ENCODE measurements at regions not wholly inside any gene's neighbourhood (a gene's known extent, or its start where the extent isn't known, plus 50 kb on each side); places are given as distances from the start of the nearest gene placed in this dataset.

GRCh38 chr11:90453525-90453924 is 230.7 kb upstream of the CHORDC1 start:
- Histone ChIP-seq H3K4me3 (replicated peaks; ENCODE audit: insufficient read depth, low read length) (no peak overlapping the region), H3K27ac (replicated peaks) (no peak overlapping the region), H3K27me3 (ENCODE audit: insufficient read depth, poor library complexity, severe bottlenecking) (no peaks in the 10 kb centered on the region)
- TF ChIP-seq REST (IDR thresholded peaks at IDR 0.05; ENCODE audit: insufficient replicate concordance, low read depth) (no peak), GABPA (IDR thresholded peaks at IDR 0.05; ENCODE audit: low read depth) (no peak), CTCF (IDR thresholded peaks at IDR 0.05; ENCODE audit: insufficient read depth, low read length) (no peak), SPI1 (IDR thresholded peaks at IDR 0.05; ENCODE audit: borderline replicate concordance, low read depth) (no peak), POLR2AphosphoS5 (IDR thresholded peaks at IDR 0.05; ENCODE audit: low read depth) (no peak)
- DNase-seq (ENCODE audit: low read depth in 1 of 2, low spot score in 1 of 2) = no peak

GRCh38 chr11:90449606-90450005 is 226.8 kb upstream of the CHORDC1 start:
- no peaks in the 10 kb centered on the region for H3K27me3 ChIP-seq (ENCODE audit: insufficient read depth, poor library complexity, severe bottlenecking)
- TF ChIP-seq CTCF (IDR thresholded peaks at IDR 0.05; ENCODE audit: insufficient read depth, low read length) (no peak), POLR2AphosphoS5 (IDR thresholded peaks at IDR 0.05; ENCODE audit: low read depth) (no peak), REST (IDR thresholded peaks at IDR 0.05; ENCODE audit: insufficient replicate concordance, low read depth) (no peak), SPI1 (IDR thresholded peaks at IDR 0.05; ENCODE audit: borderline replicate concordance, low read depth) (no peak), GABPA (IDR thresholded peaks at IDR 0.05; ENCODE audit: low read depth) (no peak)
- DNase-seq (ENCODE audit: low read depth in 1 of 2, low spot score in 1 of 2) = no peak
- H3K27ac ChIP-seq (replicated peaks) = no peak overlapping the region
- no peak overlapping the region for H3K4me3 ChIP-seq (replicated peaks; ENCODE audit: insufficient read depth, low read length)

- Histone ChIP-seq H3K27me3 (ENCODE audit: insufficient read depth, poor library complexity, severe bottlenecking) (no peaks in the 10 kb centered on the region), H3K4me3 (replicated peaks; ENCODE audit: insufficient read depth, low read length) (no peak overlapping the region), H3K27ac (replicated peaks) (no peak overlapping the region)
- TF ChIP-seq GABPA (IDR thresholded peaks at IDR 0.05; ENCODE audit: low read depth) = no peak
- no peak for TF ChIP-seq REST (IDR thresholded peaks at IDR 0.05; ENCODE audit: insufficient replicate concordance, low read depth)
- no peak for TF ChIP-seq CTCF (IDR thresholded peaks at IDR 0.05; ENCODE audit: insufficient read depth, low read length)
- TF ChIP-seq SPI1 (IDR thresholded peaks at IDR 0.05; ENCODE audit: borderline replicate concordance, low read depth) = no peak
- TF ChIP-seq POLR2AphosphoS5 (IDR thresholded peaks at IDR 0.05; ENCODE audit: low read depth) = no peak
- no peak for DNase-seq (ENCODE audit: low read depth in 1 of 2, low spot score in 1 of 2)
These were observed 225.4 kb upstream of the CHORDC1 start for GRCh38 chr11:90448256-90448655.
